ENCODE measurements at regions not wholly inside any gene's neighbourhood (a gene's known extent, or its start where the extent isn't known, plus 50 kb on each side); places are given as distances from the start of the nearest gene placed in this dataset.

GRCh38 chr5:116646611-116647289 is 72.1 kb upstream of the SEMA6A start:
- no peak for DNase-seq (ENCODE audit: low spot score)

- no peak for DNase-seq (ENCODE audit: low spot score)
Measured at GRCh38 chr5:116645627-116646026, 71.0 kb upstream of the SEMA6A start.

DNA sequence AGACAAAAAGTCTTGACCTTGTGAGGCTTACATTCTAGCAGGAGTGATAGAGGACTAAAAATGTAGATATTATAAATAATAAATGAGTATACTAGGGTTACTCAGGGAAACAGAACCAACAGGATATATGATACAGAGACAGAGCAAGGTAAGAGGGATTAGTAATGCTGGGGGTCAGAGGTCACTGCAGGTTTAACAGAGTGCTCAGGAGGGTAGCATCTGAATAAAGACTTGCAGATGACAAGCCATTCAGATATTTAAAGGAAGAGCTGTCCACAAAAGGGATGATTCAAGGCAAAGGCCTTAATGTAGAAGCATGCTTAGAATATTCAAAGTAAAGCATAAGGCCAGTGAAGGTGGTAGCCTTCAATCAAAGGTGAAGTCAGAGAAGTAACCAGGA is 65.6 kb upstream of the SEMA6A start:
- no peak for DNase-seq (ENCODE audit: low spot score)

- DNase-seq (ENCODE audit: low spot score), result no peak
Measured at GRCh38 chr5:116637149-116637740, 62.6 kb upstream of the SEMA6A start.

- no peak for DNase-seq (ENCODE audit: low spot score)
Measured at GRCh38 chr5:116632890-116633289, 58.3 kb upstream of the SEMA6A start.

DNA sequence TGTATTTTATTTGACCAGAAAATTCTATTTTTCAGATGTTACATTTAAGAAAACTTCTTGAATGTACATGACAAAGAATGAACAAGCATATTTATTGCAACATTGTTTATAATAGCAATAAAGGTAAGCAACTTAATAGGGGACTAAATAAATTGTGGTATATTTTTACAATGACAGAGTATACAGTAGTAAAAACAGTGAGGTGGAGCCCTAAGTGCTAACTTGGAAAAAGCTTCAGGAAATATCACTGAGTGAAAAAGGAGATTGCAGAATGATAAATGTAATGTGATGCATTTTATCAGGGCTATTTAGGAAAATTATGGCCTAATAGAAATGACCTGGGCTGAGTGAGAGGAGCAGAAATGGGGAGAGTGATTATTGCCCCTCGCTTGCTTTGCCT is 56.5 kb upstream of the SEMA6A start:
- DNase-seq (ENCODE audit: low spot score), result no peak

DNA sequence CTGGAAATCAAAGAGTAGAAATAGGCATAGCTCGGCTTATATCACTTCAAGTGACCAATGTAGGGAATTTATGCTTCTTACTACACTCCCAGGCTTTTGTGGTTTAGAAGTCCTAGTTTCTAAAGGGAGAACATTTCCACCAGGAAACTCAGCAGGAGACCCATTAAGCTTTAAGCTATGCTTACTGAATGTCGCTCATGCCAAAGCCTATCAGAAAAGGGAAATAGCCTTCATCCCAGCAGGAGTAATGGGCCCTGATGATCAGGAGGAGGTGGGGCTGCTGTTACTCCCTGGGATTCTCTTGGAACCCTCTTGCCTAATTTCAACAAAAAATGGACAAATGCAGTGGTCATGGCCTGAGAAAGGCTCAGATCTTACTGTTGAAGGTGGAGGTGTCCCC is 54.5 kb upstream of the SEMA6A start:
- DNase-seq (ENCODE audit: low spot score), result no peak

GRCh38 chr5:116626945-116627679 is 52.5 kb upstream of the SEMA6A start:
- no peak for DNase-seq (ENCODE audit: low spot score)

DNA sequence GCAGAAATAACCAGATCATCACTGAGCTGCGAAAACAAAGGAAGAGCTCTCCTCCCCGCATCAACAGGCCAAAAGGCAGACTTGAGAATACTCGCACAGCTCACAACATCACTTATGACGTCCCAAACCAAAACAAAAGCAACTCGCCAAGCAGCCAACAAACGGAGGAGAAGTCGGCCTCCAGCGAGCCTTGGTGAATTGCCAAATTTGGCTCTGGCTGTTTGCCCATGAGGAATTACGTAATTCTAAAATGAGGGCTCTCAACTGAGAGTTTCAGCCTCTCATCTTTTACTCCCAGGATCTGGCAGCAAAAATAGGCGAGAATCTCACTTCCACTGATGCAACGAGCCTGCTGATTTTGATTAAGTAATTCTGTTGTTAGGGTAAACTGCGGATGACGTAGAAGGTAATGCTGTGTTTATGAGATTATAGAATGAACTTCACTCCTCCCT is 51.7 kb upstream of the SEMA6A start:
- DNase-seq (ENCODE audit: low spot score), result no peak
